IPS-15b (cell line): ENCODE measurements at regions not wholly inside any gene's neighbourhood (a gene's known extent, or its start where the extent isn't known, plus 50 kb on each side); places are given as distances from the start of the nearest gene placed in this dataset.

Experiments used
- H3K27me3 ChIP-seq: one replicate; pipeline ENCODE4 v1.6.1; 2013; ENCODE audit warnings: low read length; ENCODE audit not compliant: control insufficient read depth, insufficient read depth
- H3K36me3 ChIP-seq: one replicate; pipeline ENCODE4 v1.6.1; 2013; ENCODE audit warnings: low read length; ENCODE audit not compliant: control insufficient read depth, insufficient read depth
- H3K4me1 ChIP-seq: one replicate; pipeline ENCODE4 v1.6.1; 2013; ENCODE audit warnings: mild to moderate bottlenecking, low read length; ENCODE audit not compliant: control insufficient read depth, insufficient read depth
- H3K4me3 ChIP-seq: one replicate; pipeline ENCODE4 v1.5.1; 2013; ENCODE audit warnings: low read depth, low read length
- H3K9ac ChIP-seq: one replicate; pipeline ENCODE4 v1.6.1; 2013; ENCODE audit warnings: low read depth, mild to moderate bottlenecking, low read length
- H3K9me3 ChIP-seq: one replicate; pipeline ENCODE4 v1.6.1; 2013; ENCODE audit warnings: mild to moderate bottlenecking, low read length; ENCODE audit not compliant: control insufficient read depth, insufficient read depth

DNA sequence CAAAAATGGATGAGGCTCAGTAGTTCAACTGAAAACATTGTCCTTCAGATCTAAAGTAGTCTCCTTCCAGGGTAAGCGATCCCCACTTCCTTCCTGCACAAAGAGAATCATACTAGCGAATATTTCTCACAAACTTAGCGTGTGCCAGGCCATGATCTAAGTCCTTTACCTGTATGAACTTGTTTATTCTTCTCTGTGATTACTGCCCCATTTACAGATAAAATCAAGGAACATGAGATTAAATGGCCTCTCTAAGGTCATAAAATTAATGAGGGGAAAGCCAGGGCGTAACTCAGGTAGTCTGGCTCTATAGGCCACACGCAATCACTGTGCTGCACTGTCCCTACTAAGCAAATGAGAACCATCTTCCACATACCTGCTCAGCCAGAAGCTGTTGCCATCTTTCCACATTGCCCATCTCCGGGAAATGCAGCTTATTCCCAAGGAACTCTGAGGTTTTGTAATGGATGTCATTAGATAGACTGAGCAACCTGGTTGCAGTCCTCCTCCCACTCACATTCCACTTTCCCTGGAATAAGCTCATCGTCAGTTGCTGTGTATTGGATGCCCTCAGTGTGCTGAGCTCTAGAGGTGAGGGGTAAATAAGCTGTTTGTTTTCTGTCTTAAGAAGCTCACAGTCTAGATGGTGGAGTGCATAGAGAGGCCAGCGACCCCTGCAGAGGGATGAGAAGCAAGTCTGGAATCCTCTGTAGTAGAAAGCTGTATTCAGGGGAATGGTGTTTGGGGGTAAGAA lies 146.3 kb downstream of the SNX19 start:
- Histone ChIP-seq H3K36me3 (no peaks in the 10 kb centered on the region), H3K9me3 (no peaks in the 10 kb centered on the region), H3K9ac (no peak overlapping the region), H3K4me3 (no peak overlapping the region), H3K27me3 (no peaks in the 10 kb centered on the region), H3K4me1 (no peaks in the 10 kb centered on the region)

DNA sequence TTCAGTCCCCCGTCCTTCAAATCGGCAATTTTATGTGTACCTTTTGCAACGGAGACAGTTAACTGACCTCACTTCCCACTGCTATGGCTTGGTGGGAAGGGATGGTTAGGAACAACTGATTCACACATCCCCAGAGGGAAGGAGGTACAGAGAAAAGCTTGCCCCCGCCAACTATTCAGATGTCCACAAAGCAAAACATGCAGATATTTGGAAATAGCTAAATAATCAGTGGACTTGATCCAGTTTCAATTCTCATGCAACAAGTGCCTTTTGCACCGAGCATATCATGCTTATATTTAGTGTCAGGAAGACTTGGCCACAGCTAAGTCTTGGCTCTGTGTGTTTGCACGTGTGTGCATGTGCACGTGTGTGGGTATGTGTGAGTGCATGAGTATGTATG lies 144.6 kb downstream of the SNX19 start:
- Histone ChIP-seq H3K9me3 (no peaks in the 10 kb centered on the region), H3K9ac (no peak overlapping the region), H3K4me3 (no peak overlapping the region), H3K4me1 (no peaks in the 10 kb centered on the region), H3K27me3 (no peaks in the 10 kb centered on the region), H3K36me3 (no peaks in the 10 kb centered on the region)

DNA sequence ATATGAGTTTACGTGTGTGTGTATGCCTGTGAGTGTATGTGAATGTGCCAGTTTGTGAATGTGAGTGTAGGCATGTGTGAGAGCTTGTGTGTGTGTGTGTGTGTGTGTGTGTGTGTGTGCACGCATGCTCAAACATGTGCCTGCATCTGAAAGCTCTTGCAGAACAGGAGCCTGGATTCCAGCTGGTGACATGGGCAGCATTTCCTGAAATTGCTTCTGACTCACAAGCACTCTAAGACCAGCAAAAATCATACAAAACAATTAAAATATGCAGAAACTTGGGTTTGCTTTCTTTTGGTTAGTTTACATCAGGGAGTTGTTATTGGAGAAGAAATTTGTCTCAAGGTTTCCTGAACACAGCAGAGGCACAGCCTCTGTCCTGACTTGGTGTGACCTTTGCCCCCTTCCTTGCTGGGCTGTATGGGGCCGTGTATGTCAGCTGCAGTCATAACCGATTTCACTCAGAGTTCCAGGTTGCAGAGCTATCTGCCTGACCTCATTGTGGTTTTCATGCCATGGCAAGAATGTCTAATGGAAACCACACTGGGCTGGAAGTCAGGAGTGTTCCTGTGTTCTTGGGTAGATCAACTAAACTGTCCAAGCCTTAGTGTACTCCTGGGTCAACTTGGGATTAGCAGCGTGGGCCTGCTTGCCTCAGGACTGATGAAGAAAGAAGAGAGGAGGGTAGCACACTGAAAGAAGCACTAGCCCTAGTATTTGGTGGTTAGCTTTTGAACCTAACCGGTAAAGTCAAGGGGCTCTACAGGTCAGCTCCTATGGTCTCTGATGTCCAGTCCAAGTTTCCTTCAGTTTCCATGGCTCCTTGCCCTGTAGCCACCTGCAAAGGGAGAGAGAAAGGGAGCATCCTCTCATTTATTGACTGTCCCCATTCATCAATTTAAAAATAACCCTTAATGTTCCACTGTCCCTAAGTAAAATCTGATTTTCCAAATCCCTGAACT lies 143.7 kb downstream of the SNX19 start:
- Histone ChIP-seq H3K27me3 (no peaks in the 10 kb centered on the region), H3K4me3 (no peak overlapping the region), H3K36me3 (no peaks in the 10 kb centered on the region), H3K4me1 (no peaks in the 10 kb centered on the region), H3K9me3 (no peaks in the 10 kb centered on the region), H3K9ac (no peak overlapping the region)

DNA sequence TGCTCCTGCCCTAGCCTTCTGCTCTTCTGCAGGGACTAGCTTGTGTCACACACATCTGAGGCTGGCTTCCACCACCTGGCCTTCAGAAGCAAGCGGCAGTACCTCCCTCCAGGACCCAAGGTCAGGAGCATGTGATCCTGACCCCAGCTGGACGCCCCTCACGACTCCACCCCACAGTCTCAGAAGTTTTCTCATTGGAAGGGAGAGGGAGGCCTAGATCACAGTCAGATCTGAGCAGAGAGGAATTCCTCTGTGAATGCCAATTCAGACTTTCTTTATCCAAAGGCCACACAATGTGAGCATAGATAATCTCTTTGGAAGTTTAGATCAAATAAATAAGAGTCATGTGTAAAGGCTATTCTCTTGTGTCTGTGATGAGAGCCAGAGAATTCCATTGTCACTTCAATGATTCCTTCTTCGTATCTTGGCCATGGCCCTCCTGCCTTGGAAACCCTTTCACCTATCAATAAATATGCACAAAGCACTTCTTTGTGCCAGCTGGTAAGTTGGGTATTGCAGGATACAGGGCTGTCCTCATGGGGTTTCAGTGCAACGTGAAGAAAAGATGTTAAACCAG lies 142.9 kb downstream of the SNX19 start:
- no peaks in the 10 kb centered on the region for H3K4me1 ChIP-seq
- no peak overlapping the region for H3K4me3 ChIP-seq
- H3K9me3 ChIP-seq, result no peaks in the 10 kb centered on the region
- H3K9ac ChIP-seq, result no peak overlapping the region
- no peaks in the 10 kb centered on the region for H3K27me3 ChIP-seq
- H3K36me3 ChIP-seq, result no peaks in the 10 kb centered on the region

DNA sequence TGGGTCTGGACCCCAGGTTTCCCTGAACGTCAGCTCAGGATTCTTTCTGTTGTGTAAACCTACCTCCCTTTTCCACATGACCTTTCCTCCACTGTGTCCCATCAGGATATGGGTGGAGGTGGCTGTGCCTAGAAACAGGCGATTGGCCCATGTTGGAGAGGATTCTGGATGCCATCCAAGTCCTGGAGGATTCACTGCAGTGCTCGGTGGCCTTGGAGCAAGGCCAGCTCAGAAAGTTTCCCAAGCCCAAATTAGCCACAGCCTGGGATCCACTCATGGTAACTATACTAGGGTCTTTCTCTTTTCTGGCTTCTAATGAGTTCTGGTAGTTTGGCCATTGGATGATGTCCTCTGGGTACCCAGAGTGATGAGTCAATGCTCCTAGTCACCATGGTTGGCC lies 141.6 kb downstream of the SNX19 start:
- no peaks in the 10 kb centered on the region for H3K9me3 ChIP-seq
- no peak overlapping the region for H3K4me3 ChIP-seq
- H3K4me1 ChIP-seq, result no peaks in the 10 kb centered on the region
- no peaks in the 10 kb centered on the region for H3K27me3 ChIP-seq
- no peaks in the 10 kb centered on the region for H3K36me3 ChIP-seq
- H3K9ac ChIP-seq, result no peak overlapping the region

DNA sequence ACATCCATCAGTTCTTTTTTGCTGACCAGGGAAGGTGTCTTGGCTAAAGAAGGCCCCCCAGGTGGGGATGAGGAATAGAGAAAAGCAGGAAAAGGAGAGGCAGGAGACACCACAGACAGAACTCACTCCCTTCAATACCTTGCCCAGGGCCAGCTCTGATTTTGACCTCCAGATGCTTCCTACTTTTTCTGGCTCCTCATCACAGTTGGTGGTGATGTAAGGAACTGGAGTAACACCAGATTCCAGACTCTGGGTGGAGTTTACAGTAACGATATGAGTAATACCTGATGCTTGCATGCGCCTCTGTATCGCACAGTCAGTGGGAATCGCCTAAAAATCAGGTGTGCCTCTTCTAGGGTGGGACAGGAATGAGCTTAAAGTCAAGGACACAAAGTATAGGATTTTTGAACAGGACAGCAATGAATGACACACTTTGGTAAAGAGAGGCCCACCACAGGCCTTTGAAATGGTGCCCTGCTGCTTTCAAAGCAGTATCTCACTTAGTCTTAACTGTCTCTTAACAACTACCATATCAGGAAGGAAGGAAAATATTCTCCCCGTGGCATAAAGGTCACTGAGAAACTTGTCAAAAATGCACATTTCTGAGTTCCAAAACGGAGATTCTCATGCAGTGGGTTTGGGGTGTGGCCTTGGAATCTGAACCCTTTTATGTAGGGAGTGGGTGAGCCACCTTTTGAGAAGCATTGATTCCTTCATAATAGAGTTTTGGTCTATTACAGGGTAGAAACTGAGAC lies 140.8 kb downstream of the SNX19 start:
- H3K4me3 ChIP-seq, result no peak overlapping the region
- H3K27me3 ChIP-seq, result no peaks in the 10 kb centered on the region
- no peaks in the 10 kb centered on the region for H3K36me3 ChIP-seq
- H3K4me1 ChIP-seq, result no peaks in the 10 kb centered on the region
- no peaks in the 10 kb centered on the region for H3K9me3 ChIP-seq
- no peak overlapping the region for H3K9ac ChIP-seq

DNA sequence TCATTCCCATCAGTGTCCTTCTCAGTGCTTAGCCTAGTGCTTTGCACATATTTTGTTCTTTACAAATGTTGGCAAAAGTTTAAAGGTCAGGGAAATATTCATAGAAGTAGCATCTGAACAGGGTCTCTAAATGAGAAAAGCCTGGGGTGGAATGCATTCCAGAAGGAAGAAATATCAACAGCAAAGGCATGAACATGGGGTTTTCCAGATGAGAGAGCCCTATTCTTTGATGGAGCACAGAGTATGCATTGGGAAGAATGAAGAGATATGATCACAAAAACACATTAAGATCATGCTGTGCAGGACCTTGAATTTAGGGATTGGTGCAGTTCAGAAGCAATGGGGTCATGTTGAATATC lies 140.2 kb downstream of the SNX19 start:
- Histone ChIP-seq H3K36me3 (no peaks in the 10 kb centered on the region), H3K4me1 (no peaks in the 10 kb centered on the region), H3K9ac (no peak overlapping the region), H3K4me3 (no peak overlapping the region), H3K9me3 (no peaks in the 10 kb centered on the region), H3K27me3 (no peaks in the 10 kb centered on the region)

DNA sequence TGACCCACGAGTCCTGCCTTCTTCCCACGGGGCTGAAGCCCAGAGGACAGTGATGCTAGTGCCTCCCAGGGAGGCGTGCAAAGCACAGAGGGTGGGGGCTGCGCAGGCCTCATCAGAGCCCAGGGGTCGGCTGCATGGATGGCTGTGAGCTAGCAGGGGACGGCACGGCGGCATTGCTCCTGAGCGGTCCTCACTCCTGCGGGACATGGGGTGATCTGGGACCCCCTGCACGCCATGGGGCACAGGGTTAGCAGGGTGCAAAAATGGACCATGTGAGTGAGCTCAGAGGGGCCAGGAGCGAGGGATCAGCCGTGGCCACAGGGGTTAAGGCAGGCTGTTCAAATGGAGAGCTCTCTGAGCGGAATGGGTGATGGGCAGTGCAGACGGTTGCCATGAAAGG lies 138.3 kb downstream of the SNX19 start:
- H3K4me3 ChIP-seq, result no peak overlapping the region
- no peak overlapping the region for H3K9ac ChIP-seq
- no peaks in the 10 kb centered on the region for H3K36me3 ChIP-seq
- no peaks in the 10 kb centered on the region for H3K27me3 ChIP-seq
- no peaks in the 10 kb centered on the region for H3K9me3 ChIP-seq
- peaks cover 5% of the 10 kb centered on the region for H3K4me1 ChIP-seq

DNA sequence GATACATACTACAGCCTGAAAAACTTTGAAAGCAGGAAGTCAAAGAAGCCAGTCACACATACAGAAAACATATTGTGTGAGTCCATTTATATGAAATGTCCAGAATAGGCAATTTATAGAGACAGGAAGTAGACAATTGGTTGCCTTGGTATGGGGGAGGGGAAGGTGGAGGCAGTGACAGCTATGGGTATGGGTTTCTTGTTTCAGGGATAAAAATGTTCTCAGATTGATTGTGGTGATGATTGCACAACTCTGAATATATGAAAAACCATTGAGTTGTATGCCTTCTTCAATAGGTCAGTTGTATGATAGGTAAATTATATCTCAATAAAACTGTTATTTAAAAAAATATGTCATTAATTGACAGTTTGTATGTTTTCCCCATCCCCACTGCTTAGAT lies 137.6 kb downstream of the SNX19 start:
- no peaks in the 10 kb centered on the region for H3K36me3 ChIP-seq
- H3K27me3 ChIP-seq, result no peaks in the 10 kb centered on the region
- H3K9ac ChIP-seq, result no peak overlapping the region
- H3K9me3 ChIP-seq, result no peaks in the 10 kb centered on the region
- H3K4me1 ChIP-seq, result peaks cover 7% of the 10 kb centered on the region
- H3K4me3 ChIP-seq, result no peak overlapping the region

DNA sequence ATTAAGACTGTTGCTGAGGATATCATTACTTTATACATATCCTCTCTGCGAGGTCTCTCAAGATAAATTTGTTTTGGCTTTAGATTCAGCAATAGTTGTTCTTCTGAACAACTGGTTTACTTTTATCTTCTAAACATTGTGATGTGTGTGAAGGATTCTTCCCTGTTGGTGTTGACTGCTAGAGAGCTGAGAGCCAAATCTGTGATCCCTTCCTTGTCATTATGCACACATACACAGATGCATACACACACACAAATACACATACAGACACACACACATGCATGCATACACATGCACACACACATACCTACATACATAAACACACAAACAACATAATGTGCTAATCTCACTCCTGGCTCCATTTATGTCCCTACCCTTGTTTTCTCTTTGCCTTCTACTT lies 137.0 kb downstream of the SNX19 start:
- H3K9ac ChIP-seq, result no peak overlapping the region
- no peaks in the 10 kb centered on the region for H3K36me3 ChIP-seq
- no peaks in the 10 kb centered on the region for H3K9me3 ChIP-seq
- no peaks in the 10 kb centered on the region for H3K27me3 ChIP-seq
- peaks cover 7% of the 10 kb centered on the region for H3K4me1 ChIP-seq
- no peak overlapping the region for H3K4me3 ChIP-seq

DNA sequence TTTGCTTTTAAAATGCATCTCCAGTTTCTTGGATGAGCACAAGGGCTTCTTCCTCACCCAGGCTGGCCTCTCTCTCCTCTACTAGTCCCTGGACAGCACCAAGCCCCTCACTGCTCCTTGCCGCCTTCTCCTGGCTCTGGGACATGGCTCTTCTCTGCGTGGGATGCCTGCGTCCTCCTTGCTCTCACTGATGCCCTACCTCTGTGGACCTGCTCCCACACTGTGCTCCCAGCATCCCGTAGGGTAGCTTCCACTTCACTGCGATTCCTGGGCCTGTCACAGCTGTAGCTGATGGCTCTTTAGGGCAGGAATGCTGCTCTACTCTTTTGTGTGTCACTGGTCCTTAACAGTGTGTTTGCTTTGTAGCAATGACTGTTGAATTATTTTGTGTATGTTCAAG lies 136.3 kb downstream of the SNX19 start:
- Histone ChIP-seq H3K27me3 (no peaks in the 10 kb centered on the region), H3K4me3 (no peak overlapping the region), H3K9me3 (no peaks in the 10 kb centered on the region), H3K36me3 (no peaks in the 10 kb centered on the region), H3K9ac (no peak overlapping the region), H3K4me1 (peaks cover 7% of the 10 kb centered on the region)
